ENCODE measurements at regions not wholly inside any gene's neighbourhood (a gene's known extent, or its start where the extent isn't known, plus 50 kb on each side); places are given as distances from the start of the nearest gene placed in this dataset. TPM values are rescaled to one million over a fixed set of nuclear protein-coding genes. Genes with fewer than 3 reads are reported as not detected.
"Not testable (repeated sequence)": the region's sequence is repeated elsewhere in the genome, so short reads cannot be mapped to it uniquely, and the experiment has no call there.

GRCh38 chr19:24032651-24033050, 54.3 kb upstream of the ZNF254 start:
- ATAC-seq, result no peak
- H3K27me3 ChIP-seq, result no peaks in the 10 kb centered on the region
- peak in 1 of 4 donors; percentile 9 for DNase-seq
- no peaks in the 10 kb centered on the region for H3K9me3 ChIP-seq
- H3K27ac ChIP-seq, result peak overlapping the region; percentile 91 to 99 (median 96)
- peaks cover 0 to 3% of the 10 kb centered on the region in 2 donors for H3K36me3 ChIP-seq (replicated peaks in 1 of 2; ENCODE audit: insufficient read depth in 1 of 2, low read depth in 2 of 2)
- H3K4me1 ChIP-seq, result peaks cover 30% of the 10 kb centered on the region
- no peak for TF ChIP-seq POLR2A (IDR thresholded peaks at IDR 0.05)
- no peak for TF ChIP-seq CTCF (IDR thresholded peaks at IDR 0.05)
- H3K4me3 ChIP-seq, result no peak overlapping the region
- intact Hi-C loops (cut with DNase I), result no loop called here
- WGBS, 2 donors, result 74% methylated on average over 15 of the region's 15 CpGs

GRCh38 chr19:24033301-24033962, 53.6 kb upstream of the ZNF254 start:
- TF ChIP-seq POLR2A (IDR thresholded peaks at IDR 0.05) (peak; percentile 78 to 93 (median 91)), CTCF (IDR thresholded peaks at IDR 0.05) (no peak)
- Histone ChIP-seq H3K27me3 (no peaks in the 10 kb centered on the region), H3K4me1 (peaks cover 30% of the 10 kb centered on the region), H3K4me3 (peak overlapping the region; percentile 18 to 89), H3K36me3 (replicated peaks in 1 of 2; ENCODE audit: insufficient read depth in 1 of 2, low read depth in 2 of 2) (peaks cover 0 to 3% of the 10 kb centered on the region in 2 donors), H3K9me3 (no peaks in the 10 kb centered on the region), H3K27ac (peak overlapping the region; percentile 91 to 99 (median 96))
- 0% methylated on average over 9 to 41 of the region's 41 CpGs for WGBS, 2 donors
- peak; percentile 95 for ATAC-seq
- DNase-seq, result peak; percentile 85 to 93 (median 90)
- intact Hi-C loops (cut with DNase I), result no loop called here

- peak overlapping the region; percentile 18 to 89 for H3K4me3 ChIP-seq
- no peaks in the 10 kb centered on the region for H3K9me3 ChIP-seq
- intact Hi-C loops (cut with DNase I), result no loop called here
- TF ChIP-seq CTCF (IDR thresholded peaks at IDR 0.05) (no peak), POLR2A (IDR thresholded peaks at IDR 0.05) (no peak)
- peak overlapping the region; percentile 91 to 99 (median 96) for H3K27ac ChIP-seq
- WGBS, 2 donors, result 0 to 2% methylated on average over 12 to 15 of the region's 15 CpGs
- H3K36me3 ChIP-seq (replicated peaks in 1 of 2; ENCODE audit: insufficient read depth in 1 of 2, low read depth in 2 of 2), result peaks cover 0 to 3% of the 10 kb centered on the region in 2 donors
- H3K27me3 ChIP-seq, result no peaks in the 10 kb centered on the region
- peak; percentile 50 for ATAC-seq
- DNase-seq, result peak; percentile 52 to 61 (median 58)
- H3K4me1 ChIP-seq, result peaks cover 31% of the 10 kb centered on the region
Observed at GRCh38 chr19:24033963-24034342, 53.0 kb upstream of the ZNF254 start.

- H3K9me3 ChIP-seq; intact Hi-C loops (cut with DNase I); H3K4me3 ChIP-seq; H3K36me3 ChIP-seq (replicated peaks in 1 of 2; ENCODE audit: insufficient read depth in 1 of 2, low read depth in 2 of 2); DNase-seq; ATAC-seq; H3K27me3 ChIP-seq: not testable (repeated sequence)
- Histone ChIP-seq H3K27ac (peak overlapping the region in 2 of 4 donors; percentile 91 to 99), H3K4me1 (peaks cover 42% of the 10 kb centered on the region)
- 87 to 90% methylated on average over 12 of the region's 12 CpGs for WGBS, 2 donors
Observed at GRCh38 chr19:24035261-24035880, 51.6 kb upstream of the ZNF254 start.

Small RNA genes in the stretch of these regions (small RNA-seq; reads per million reads assigned to genes)
- gene RNA5-8SP4, result not detected

All from body of pancreas (tissue), 4 donors.